ENCODE measurements at regions not wholly inside any gene's neighbourhood (a gene's known extent, or its start where the extent isn't known, plus 50 kb on each side); places are given as distances from the start of the nearest gene placed in this dataset.
A peak's percentile ranks its signal among the peaks of the same experiment; 100 is the strongest.

GRCh38 chr15:70356062-70356860 lies 258.5 kb upstream of the TLE3 start:
- no peaks in the 10 kb centered on the region for H3K9me3 Mint-ChIP-seq
- H3K4me1 Mint-ChIP-seq (ENCODE audit: low read depth): no peaks in the 10 kb centered on the region
- H3K36me3 Mint-ChIP-seq (ENCODE audit: low read depth): no peaks in the 10 kb centered on the region
- peaks cover 3% of the 10 kb centered on the region for H3K27me3 Mint-ChIP-seq (ENCODE audit: low read depth)
- DNase-seq (ENCODE audit: low spot score): no peak
- no peak overlapping the region for H3K4me3 Mint-ChIP-seq
- H3K27ac Mint-ChIP-seq: no peak overlapping the region

DNA sequence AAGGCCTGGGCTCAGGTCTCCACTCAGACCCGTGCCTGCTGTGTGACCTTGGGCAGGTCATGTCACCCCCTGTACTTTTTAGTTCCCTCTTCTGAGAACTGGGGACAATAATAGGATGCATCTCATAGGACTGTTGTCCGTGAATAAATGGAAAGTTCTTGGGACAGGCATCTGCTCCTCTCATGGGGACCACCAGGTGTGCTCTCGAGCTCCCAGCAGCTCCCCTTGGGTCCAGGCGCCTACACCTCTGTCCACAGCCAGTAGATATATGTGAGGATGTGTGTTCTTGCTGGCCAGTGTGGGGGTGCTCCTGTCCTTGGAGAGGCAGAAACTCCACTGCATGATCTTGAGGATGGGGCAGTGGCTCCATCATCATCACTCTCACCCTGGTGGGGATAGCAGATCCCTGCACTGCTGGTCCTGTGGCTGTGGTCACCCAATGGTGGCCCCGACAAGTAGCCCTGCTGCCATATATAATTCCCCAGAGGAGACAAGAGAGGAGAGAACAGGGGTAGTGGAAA lies 257.6 kb upstream of the TLE3 start:
- Mint-ChIP-seq H3K36me3 (ENCODE audit: low read depth) (no peaks in the 10 kb centered on the region), H3K9me3 (no peaks in the 10 kb centered on the region), H3K27ac (no peak overlapping the region), H3K4me3 (no peak overlapping the region), H3K4me1 (ENCODE audit: low read depth) (no peaks in the 10 kb centered on the region), H3K27me3 (ENCODE audit: low read depth) (peaks cover 7% of the 10 kb centered on the region)
- DNase-seq (ENCODE audit: low spot score): no peak

DNA sequence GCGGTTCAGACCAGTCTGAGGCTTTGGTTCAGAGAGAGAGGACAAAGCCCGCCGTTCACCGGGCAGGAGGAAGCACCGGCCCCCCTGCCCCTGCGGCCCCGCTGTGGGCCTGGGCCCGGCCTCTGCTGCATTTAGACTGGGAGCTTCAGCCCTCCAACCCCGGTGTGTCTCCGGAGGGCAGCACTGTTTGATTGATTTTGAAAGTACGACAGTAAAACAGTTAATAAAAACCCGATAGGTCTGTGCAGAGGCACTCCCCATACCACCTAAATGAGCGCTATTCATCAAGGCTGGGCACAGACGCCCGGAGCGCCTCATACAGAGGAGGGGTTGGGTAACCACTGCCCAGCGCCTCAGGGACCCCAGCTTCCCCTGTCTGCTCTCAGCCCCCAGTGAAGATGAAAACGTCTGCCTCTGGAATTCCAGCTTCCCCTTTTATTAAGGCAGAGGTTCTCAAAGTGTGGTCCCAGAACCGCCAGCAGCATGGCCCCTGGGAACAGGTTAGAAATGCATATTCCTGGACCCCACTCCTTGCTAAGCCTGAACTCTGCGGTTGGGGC lies 256.7 kb upstream of the TLE3 start:
- Mint-ChIP-seq H3K4me1 (ENCODE audit: low read depth) (no peaks in the 10 kb centered on the region), H3K27ac (no peak overlapping the region), H3K27me3 (ENCODE audit: low read depth) (peaks cover 7% of the 10 kb centered on the region), H3K36me3 (ENCODE audit: low read depth) (no peaks in the 10 kb centered on the region), H3K4me3 (no peak overlapping the region), H3K9me3 (no peaks in the 10 kb centered on the region)
- peak; percentile 0 for DNase-seq (ENCODE audit: low spot score)

GRCh38 chr15:70353606-70354345 lies 256.1 kb upstream of the TLE3 start:
- Mint-ChIP-seq H3K4me3 (no peak overlapping the region), H3K4me1 (ENCODE audit: low read depth) (no peaks in the 10 kb centered on the region), H3K36me3 (ENCODE audit: low read depth) (no peaks in the 10 kb centered on the region), H3K9me3 (no peaks in the 10 kb centered on the region), H3K27ac (no peak overlapping the region), H3K27me3 (ENCODE audit: low read depth) (peaks cover 12% of the 10 kb centered on the region)
- DNase-seq (ENCODE audit: low spot score): no peak

DNA sequence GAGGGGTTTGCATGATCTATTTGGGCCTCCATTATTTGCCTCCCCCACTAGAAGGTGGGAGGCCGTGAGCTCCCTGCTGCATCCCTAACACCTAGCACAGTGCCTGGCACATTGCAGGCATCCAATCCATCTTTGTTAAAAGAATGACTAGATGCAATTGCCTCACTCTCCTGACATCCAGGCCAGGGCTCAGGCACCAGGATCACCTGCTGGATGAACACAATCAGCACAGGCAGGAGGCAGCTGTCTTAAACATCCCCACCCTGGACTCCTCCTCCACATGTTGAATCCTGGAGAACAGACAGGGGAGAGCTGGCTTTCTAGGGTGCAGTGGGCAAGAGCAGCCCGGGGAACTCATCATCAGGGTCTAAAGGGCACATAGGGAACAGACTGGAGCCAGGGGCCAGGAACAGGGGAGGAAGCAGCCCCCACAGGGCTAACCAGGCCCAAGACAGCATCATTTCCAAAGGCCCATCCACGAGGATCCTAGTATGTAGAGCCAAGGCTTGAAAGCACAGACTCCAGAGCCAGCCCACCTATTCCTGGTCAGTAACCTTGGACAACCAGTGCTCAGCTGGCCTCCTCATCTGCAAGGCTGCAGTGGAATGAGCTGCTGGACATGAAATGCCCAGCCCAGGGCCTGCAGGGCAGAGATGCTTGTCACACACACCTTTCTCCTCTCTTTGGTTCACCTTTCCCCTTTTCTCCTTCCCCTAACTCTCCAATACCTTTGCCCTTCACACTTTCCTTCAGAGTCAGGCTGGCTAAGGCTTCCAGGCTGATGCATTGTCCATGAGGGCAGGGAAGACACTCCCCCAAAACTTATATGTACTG lies 254.4 kb upstream of the TLE3 start:
- H3K4me3 Mint-ChIP-seq: no peak overlapping the region
- no peaks in the 10 kb centered on the region for H3K9me3 Mint-ChIP-seq

GRCh38 chr15:70351391-70351790 lies 253.7 kb upstream of the TLE3 start:
- no peaks in the 10 kb centered on the region for H3K9me3 Mint-ChIP-seq

More for the DNA sequence above, 254.4 kb upstream of the TLE3 start:
- Mint-ChIP-seq H3K27me3 (ENCODE audit: low read depth) (peaks cover 18% of the 10 kb centered on the region), H3K27ac (no peak overlapping the region), H3K4me1 (ENCODE audit: low read depth) (no peaks in the 10 kb centered on the region), H3K36me3 (ENCODE audit: low read depth) (no peaks in the 10 kb centered on the region)
- no peak for DNase-seq (ENCODE audit: low spot score)

DNA sequence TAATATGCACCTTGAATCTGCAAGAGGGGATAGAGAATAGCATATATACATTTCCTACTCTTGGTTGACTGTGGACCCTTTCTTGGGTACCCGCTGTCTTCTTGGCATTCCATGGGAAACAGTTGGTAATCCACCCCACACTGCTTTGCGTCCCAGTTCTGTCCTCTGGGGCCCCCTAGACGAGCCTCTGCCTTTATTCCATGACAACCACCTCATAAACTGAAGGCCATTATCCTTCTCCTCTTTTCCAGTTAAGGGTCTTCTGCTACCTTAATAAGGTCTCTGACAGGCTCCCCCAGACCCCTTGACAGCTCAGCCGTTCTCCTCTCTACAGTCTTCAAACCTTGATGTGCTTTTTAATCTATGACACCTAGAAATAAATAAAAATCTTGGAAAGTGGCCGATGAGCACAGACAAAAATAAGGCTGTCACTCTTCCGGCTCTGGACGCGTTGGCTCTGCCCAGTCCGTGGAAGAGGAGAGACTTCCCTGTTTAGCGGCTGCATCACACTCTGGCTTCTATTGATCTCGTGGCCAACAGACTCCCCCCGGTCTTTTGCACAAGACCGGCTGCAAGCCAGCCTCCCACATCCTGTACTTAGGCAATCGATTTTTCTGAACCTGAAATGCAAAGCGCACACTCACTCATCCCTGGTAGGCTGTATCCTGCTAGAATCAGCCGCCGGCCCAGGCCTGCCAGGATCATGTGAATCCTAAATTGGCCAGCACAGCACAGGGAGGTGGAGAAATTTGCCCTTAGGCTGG lies 251.0 kb upstream of the TLE3 start:
- no peaks in the 10 kb centered on the region for H3K4me1 Mint-ChIP-seq (ENCODE audit: low read depth)
- H3K9me3 Mint-ChIP-seq: no peaks in the 10 kb centered on the region
- no peak overlapping the region for H3K4me3 Mint-ChIP-seq
- peaks cover 26% of the 10 kb centered on the region for H3K27me3 Mint-ChIP-seq (ENCODE audit: low read depth)
- no peaks in the 10 kb centered on the region for H3K36me3 Mint-ChIP-seq (ENCODE audit: low read depth)
- DNase-seq (ENCODE audit: low spot score): no peak
- no peak overlapping the region for H3K27ac Mint-ChIP-seq

More at GRCh38 chr15:70351391-70351790, 253.7 kb upstream of the TLE3 start:
- H3K4me1 Mint-ChIP-seq (ENCODE audit: low read depth): no peaks in the 10 kb centered on the region
- peaks cover 18% of the 10 kb centered on the region for H3K27me3 Mint-ChIP-seq (ENCODE audit: low read depth)
- no peak overlapping the region for H3K27ac Mint-ChIP-seq
- DNase-seq (ENCODE audit: low spot score): no peak
- no peak overlapping the region for H3K4me3 Mint-ChIP-seq
- H3K36me3 Mint-ChIP-seq (ENCODE audit: low read depth): no peaks in the 10 kb centered on the region

DNA sequence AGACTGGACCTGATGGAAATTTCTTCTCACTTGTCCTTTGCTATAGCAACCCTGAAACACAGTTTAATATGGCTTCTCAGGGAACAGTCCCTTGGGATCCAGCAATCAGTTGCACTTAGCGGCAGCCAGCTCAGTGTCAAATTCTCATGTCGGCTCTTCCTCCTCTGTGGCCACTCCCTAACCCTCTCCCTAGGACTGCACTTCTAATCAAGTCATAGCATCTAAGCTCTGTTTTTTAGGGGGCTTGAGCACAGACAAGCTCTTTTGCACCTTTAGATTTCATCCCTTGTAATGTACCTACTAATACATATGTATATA lies 250.5 kb upstream of the TLE3 start:
- Mint-ChIP-seq H3K4me3 (no peak overlapping the region), H3K4me1 (ENCODE audit: low read depth) (no peaks in the 10 kb centered on the region), H3K36me3 (ENCODE audit: low read depth) (no peaks in the 10 kb centered on the region), H3K9me3 (no peaks in the 10 kb centered on the region), H3K27ac (no peak overlapping the region), H3K27me3 (ENCODE audit: low read depth) (peaks cover 25% of the 10 kb centered on the region)
- no peak for DNase-seq (ENCODE audit: low spot score)

DNA sequence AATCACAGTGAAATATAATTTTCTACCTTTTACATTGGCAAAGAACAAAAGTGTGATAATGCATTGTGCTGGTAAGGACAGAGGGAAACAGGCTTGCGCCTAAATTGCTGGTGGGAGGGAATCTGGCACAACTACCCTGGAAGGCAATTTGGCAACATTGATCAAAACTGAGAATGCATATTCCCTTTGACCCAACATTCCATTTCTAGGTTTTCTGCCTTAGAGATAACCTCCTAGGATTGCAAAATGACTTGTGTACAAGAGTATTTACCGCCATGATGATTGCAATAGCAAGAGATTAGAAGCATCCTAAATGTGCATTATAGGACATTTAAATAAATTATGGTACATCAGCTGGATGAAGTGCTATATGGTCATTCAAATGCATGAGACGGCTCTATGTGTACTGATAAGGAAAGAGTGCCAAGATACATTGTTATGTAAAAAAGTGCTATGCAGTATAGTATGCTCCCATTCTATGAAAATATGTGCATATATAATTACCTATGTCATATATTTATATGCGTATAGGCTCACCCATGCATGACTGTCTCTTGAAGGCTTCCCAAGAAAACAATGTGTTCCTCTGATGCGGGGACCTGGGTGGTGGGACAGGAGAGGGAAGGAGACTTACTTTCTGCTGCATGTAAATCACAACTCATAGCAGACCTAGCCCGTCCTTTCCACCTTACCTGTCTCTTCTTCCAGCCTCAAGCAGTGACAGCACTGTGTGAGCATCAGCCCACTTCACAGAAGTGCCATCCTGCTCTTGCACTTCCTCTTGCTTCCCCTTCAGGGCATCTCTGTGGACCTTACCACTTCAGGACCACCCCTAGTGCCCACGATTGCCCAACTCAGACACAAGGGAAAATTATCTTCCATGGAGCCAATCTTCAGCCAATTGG lies 249.9 kb upstream of the TLE3 start:
- no peak overlapping the region for H3K27ac Mint-ChIP-seq
- no peaks in the 10 kb centered on the region for H3K9me3 Mint-ChIP-seq
- H3K36me3 Mint-ChIP-seq (ENCODE audit: low read depth): no peaks in the 10 kb centered on the region
- no peaks in the 10 kb centered on the region for H3K4me1 Mint-ChIP-seq (ENCODE audit: low read depth)
- peaks cover 23% of the 10 kb centered on the region for H3K27me3 Mint-ChIP-seq (ENCODE audit: low read depth)
- no peak for DNase-seq (ENCODE audit: low spot score)
- no peak overlapping the region for H3K4me3 Mint-ChIP-seq

GRCh38 chr15:70345251-70346019 lies 247.7 kb upstream of the TLE3 start:
- no peak overlapping the region for H3K4me3 Mint-ChIP-seq
- DNase-seq (ENCODE audit: low spot score): no peak
- no peaks in the 10 kb centered on the region for H3K9me3 Mint-ChIP-seq
- peaks cover 19% of the 10 kb centered on the region for H3K27me3 Mint-ChIP-seq (ENCODE audit: low read depth)
- no peak overlapping the region for H3K27ac Mint-ChIP-seq
- H3K36me3 Mint-ChIP-seq (ENCODE audit: low read depth): no peaks in the 10 kb centered on the region
- no peaks in the 10 kb centered on the region for H3K4me1 Mint-ChIP-seq (ENCODE audit: low read depth)

GRCh38 chr15:70344666-70345065 lies 246.9 kb upstream of the TLE3 start:
- H3K27me3 Mint-ChIP-seq (ENCODE audit: low read depth): peaks cover 19% of the 10 kb centered on the region
- no peak overlapping the region for H3K4me3 Mint-ChIP-seq
- no peaks in the 10 kb centered on the region for H3K4me1 Mint-ChIP-seq (ENCODE audit: low read depth)
- H3K9me3 Mint-ChIP-seq: no peaks in the 10 kb centered on the region
- H3K27ac Mint-ChIP-seq: no peak overlapping the region
- H3K36me3 Mint-ChIP-seq (ENCODE audit: low read depth): no peaks in the 10 kb centered on the region
- no peak for DNase-seq (ENCODE audit: low spot score)
